Ascending aorta (tissue), 2 donors: ENCODE measurements at regions not wholly inside any gene's neighbourhood (a gene's known extent, or its start where the extent isn't known, plus 50 kb on each side); places are given as distances from the start of the nearest gene placed in this dataset.

Experiments used
- DNase-seq, 2 donors: peaks; one replicate each; pipeline ENCODE4 v3.0.0-alpha.2; 2019; ENCODE audit warnings: low spot score in 2 of 2
- H3K27ac ChIP-seq, 2 donors: fragments of 200-600 bp; sonication (generic); one replicate each; pipeline ENCODE4 v1.5.1; 2016 to 2017; ENCODE audit warnings: mild to moderate bottlenecking in 1 of 2
- H3K27me3 ChIP-seq: fragments of 200-600 bp; sonication (generic); one replicate; pipeline ENCODE4 v1.5.1; 2017
- H3K36me3 ChIP-seq, 2 donors: fragments of 200-600 bp; sonication (generic); one replicate each; pipeline ENCODE4 v1.5.1; 2016
- H3K4me1 ChIP-seq, 2 donors: fragments of 200-600 bp; sonication (generic); one replicate each; pipeline ENCODE4 v1.5.1; 2016 to 2017; ENCODE audit warnings: mild to moderate bottlenecking in 1 of 2
- H3K4me3 ChIP-seq, 2 donors: fragments of 200-600 bp; sonication (generic); one replicate each; pipeline ENCODE4 v1.5.1; 2016 to 2017; ENCODE audit warnings: mild to moderate bottlenecking in 1 of 2
- H3K9me3 ChIP-seq, 2 donors: fragments of 200-600 bp; sonication (generic); one replicate each; pipeline ENCODE4 v1.5.1; 2016
- CTCF ChIP-seq, 3 experiments: fragments of 200-600 bp in 2 of 3; fragments of 450-650 bp in 1 of 3; sonication (generic) in 2 of 3; IDR thresholded peaks; one replicate each; pipeline ENCODE4 v1.5.1; 2016 to 2019; ENCODE audit warnings: antibody characterized with exemption in 3 of 3, mild to moderate bottlenecking in 1 of 3, moderate library complexity in 1 of 3
- intact Hi-C: fragments of 100-400 bp; cut with DNase I; formaldehyde crosslinking; loops from one replicate; pipeline ENCODE4 v1.15.1; 2023

- Histone ChIP-seq H3K9me3 (no peaks in the 10 kb centered on the region), H3K27me3 (no peaks in the 10 kb centered on the region), H3K27ac (no peak overlapping the region), H3K36me3 (no peaks in the 10 kb centered on the region), H3K4me3 (no peak overlapping the region), H3K4me1 (no peaks in the 10 kb centered on the region)
- no peak for DNase-seq
- intact Hi-C loops, result no loop called here
- no peak for TF ChIP-seq CTCF (IDR thresholded peaks at IDR 0.05)
Measured at GRCh38 chr2:67201521-67201920, 195.6 kb upstream of the ETAA1 start.

GRCh38 chr2:67204349-67204748 lies 192.8 kb upstream of the ETAA1 start:
- Histone ChIP-seq H3K36me3 (no peaks in the 10 kb centered on the region), H3K4me1 (no peaks in the 10 kb centered on the region), H3K4me3 (no peak overlapping the region), H3K9me3 (no peaks in the 10 kb centered on the region), H3K27me3 (no peaks in the 10 kb centered on the region), H3K27ac (no peak overlapping the region)
- DNase-seq, result no peak
- intact Hi-C loops, result no loop called here
- TF ChIP-seq CTCF (IDR thresholded peaks at IDR 0.05), result no peak

- H3K27me3 ChIP-seq, result no peaks in the 10 kb centered on the region
- TF ChIP-seq CTCF (IDR thresholded peaks at IDR 0.05), result no peak
- no peak overlapping the region for H3K27ac ChIP-seq
- intact Hi-C loops, result no loop called here
- DNase-seq, result no peak
- H3K4me3 ChIP-seq, result no peak overlapping the region
- H3K9me3 ChIP-seq, result no peaks in the 10 kb centered on the region
- H3K4me1 ChIP-seq, result no peaks in the 10 kb centered on the region
- H3K36me3 ChIP-seq, result no peaks in the 10 kb centered on the region
Measured at GRCh38 chr2:67208887-67209500, 188.1 kb upstream of the ETAA1 start.

- H3K27me3 ChIP-seq, result no peaks in the 10 kb centered on the region
- DNase-seq, result no peak
- no peak overlapping the region for H3K4me3 ChIP-seq
- TF ChIP-seq CTCF (IDR thresholded peaks at IDR 0.05), result no peak
- H3K4me1 ChIP-seq, result no peaks in the 10 kb centered on the region
- H3K36me3 ChIP-seq, result no peaks in the 10 kb centered on the region
- intact Hi-C loops, result no loop called here
- no peak overlapping the region for H3K27ac ChIP-seq
- no peaks in the 10 kb centered on the region for H3K9me3 ChIP-seq
Measured at GRCh38 chr2:67210430-67210829, 186.7 kb upstream of the ETAA1 start.

- no peak for DNase-seq
- intact Hi-C loops, result no loop called here
- Histone ChIP-seq H3K36me3 (no peaks in the 10 kb centered on the region), H3K27me3 (no peaks in the 10 kb centered on the region), H3K4me3 (no peak overlapping the region), H3K27ac (no peak overlapping the region), H3K4me1 (no peaks in the 10 kb centered on the region), H3K9me3 (no peaks in the 10 kb centered on the region)
- TF ChIP-seq CTCF (IDR thresholded peaks at IDR 0.05), result no peak
Measured at GRCh38 chr2:67212203-67212602, 184.9 kb upstream of the ETAA1 start.

- Histone ChIP-seq H3K4me3 (no peak overlapping the region), H3K36me3 (no peaks in the 10 kb centered on the region), H3K27me3 (no peaks in the 10 kb centered on the region), H3K27ac (no peak overlapping the region), H3K4me1 (no peaks in the 10 kb centered on the region), H3K9me3 (no peaks in the 10 kb centered on the region)
- intact Hi-C loops, result no loop called here
- no peak for TF ChIP-seq CTCF (IDR thresholded peaks at IDR 0.05)
- no peak for DNase-seq
Measured at GRCh38 chr2:67213270-67213670, 183.9 kb upstream of the ETAA1 start.
